ENCODE measurements at regions not wholly inside any gene's neighbourhood (a gene's known extent, or its start where the extent isn't known, plus 50 kb on each side); places are given as distances from the start of the nearest gene placed in this dataset.

DNA sequence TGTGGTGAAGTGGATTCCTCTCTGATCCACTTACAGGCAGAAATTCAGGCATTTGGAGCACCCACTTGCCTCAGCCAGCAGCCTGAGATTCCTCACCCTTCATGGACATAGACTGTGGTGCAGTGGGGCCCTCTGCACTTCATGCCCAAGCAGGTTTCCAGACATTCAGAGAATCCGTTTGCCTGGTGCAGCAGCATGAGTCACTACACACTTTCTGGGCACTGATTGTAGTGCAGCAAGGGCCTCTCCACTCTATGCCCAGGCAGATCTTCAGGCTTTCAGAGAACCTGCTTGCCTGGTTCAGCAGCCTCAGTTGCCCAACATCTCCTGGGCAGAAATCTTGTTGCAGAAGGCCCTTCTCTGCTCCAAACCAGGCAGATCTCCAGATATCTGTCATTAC, 920.9 kb downstream of the SLITRK5 start:
- no peak for TF ChIP-seq POLR2AphosphoS5 (IDR thresholded peaks at IDR 0.05; ENCODE audit: insufficient read depth in 1 of 2, low read depth in 1 of 2)
- TF ChIP-seq, protein P1, sequence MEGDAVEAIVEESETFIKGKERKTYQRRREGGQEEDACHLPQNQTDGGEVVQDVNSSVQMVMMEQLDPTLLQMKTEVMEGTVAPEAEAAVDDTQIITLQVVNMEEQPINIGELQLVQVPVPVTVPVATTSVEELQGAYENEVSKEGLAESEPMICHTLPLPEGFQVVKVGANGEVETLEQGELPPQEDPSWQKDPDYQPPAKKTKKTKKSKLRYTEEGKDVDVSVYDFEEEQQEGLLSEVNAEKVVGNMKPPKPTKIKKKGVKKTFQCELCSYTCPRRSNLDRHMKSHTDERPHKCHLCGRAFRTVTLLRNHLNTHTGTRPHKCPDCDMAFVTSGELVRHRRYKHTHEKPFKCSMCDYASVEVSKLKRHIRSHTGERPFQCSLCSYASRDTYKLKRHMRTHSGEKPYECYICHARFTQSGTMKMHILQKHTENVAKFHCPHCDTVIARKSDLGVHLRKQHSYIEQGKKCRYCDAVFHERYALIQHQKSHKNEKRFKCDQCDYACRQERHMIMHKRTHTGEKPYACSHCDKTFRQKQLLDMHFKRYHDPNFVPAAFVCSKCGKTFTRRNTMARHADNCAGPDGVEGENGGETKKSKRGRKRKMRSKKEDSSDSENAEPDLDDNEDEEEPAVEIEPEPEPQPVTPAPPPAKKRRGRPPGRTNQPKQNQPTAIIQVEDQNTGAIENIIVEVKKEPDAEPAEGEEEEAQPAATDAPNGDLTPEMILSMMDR (IDR thresholded peaks at IDR 0.05), result no peak

All from vagina (tissue), 2 donors.